ENCODE measurements at regions not wholly inside any gene's neighbourhood (a gene's known extent, or its start where the extent isn't known, plus 50 kb on each side); places are given as distances from the start of the nearest gene placed in this dataset.
A peak's percentile ranks its signal among the peaks of the same experiment; 100 is the strongest.

DNA sequence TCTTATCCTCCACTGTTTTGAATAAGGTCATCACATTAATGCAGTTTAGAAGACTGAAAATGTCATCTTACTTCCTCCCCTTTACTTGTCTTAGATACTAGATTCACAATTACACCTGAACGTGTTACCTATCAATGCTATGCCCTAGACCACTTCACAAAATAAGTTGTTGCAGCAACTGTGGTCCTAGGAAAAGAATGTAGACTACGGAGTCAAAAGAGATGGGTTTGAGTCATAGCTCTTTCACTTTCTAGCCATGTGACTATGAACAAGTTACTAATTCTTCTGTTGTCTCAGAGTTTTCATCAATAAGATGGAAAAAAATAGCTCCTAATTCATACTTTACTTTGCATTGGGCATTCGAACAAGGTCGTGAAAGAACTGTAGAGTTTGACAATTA, 164.3 kb upstream of the PREP start:
- peaks cover 25% of the 10 kb centered on the region for H3K4me1 ChIP-seq
- CTCF ChIA-PET, result interaction anchor here (1.0 kb wide), 1 partner anchor 656 kb away, joined by 3 read pairs; no protein-coding TSS in a partner anchor
- H3K4me3 ChIP-seq, result no peak overlapping the region
- DNase-seq (ENCODE audit: low read depth in 1 of 2, low spot score in 1 of 2) (no peak), FAIRE-seq (no peak), ATAC-seq (no peak)
- no peak overlapping the region for H3K4me2 ChIP-seq
- peaks cover 5% of the 10 kb centered on the region; the same call in 1 of the 3 replicates for H3K9me3 ChIP-seq
- peak overlapping the region in 1 of 2 experiments; percentile 27; a peak in 1 of 6 replicates for H3K27ac ChIP-seq
- 94% methylated on average over 4 of the region's 4 CpGs for WGBS (ENCODE audit: missing lambda C conversion rate)
- TF ChIP-seq, protein P1, sequence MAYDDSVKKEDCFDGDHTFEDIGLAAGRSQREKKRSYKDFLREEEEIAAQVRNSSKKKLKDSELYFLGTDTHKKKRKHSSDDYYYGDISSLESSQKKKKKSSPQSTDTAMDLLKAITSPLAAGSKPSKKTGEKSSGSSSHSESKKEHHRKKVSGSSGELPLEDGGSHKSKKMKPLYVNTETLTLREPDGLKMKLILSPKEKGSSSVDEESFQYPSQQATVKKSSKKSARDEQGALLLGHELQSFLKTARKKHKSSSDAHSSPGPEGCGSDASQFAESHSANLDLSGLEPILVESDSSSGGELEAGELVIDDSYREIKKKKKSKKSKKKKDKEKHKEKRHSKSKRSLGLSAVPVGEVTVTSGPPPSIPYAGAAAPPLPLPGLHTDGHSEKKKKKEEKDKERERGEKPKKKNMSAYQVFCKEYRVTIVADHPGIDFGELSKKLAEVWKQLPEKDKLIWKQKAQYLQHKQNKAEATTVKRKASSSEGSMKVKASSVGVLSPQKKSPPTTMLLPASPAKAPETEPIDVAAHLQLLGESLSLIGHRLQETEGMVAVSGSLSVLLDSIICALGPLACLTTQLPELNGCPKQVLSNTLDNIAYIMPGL (CRISPR knock-in tag; IDR thresholded peaks at IDR 0.05; ENCODE audit: borderline replicate concordance), result no peak
- TF ChIP-seq, protein P2, sequence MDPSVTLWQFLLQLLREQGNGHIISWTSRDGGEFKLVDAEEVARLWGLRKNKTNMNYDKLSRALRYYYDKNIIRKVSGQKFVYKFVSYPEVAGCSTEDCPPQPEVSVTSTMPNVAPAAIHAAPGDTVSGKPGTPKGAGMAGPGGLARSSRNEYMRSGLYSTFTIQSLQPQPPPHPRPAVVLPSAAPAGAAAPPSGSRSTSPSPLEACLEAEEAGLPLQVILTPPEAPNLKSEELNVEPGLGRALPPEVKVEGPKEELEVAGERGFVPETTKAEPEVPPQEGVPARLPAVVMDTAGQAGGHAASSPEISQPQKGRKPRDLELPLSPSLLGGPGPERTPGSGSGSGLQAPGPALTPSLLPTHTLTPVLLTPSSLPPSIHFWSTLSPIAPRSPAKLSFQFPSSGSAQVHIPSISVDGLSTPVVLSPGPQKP (IDR thresholded peaks at IDR 0.05; ENCODE audit: low read depth, low read length), result no peak
- TF ChIP-seq RFX5 (IDR thresholded peaks at IDR 0.05) (no peak), TFCP2L1 (CRISPR knock-in tag; IDR thresholded peaks at IDR 0.05) (no peak), NPAS2 (CRISPR knock-in tag; IDR thresholded peaks at IDR 0.05; ENCODE audit: borderline replicate concordance) (no peak), ZFP36 (IDR thresholded peaks at IDR 0.05; ENCODE audit: borderline replicate concordance, partially characterized antibody) (no peak), HOXB13 (CRISPR knock-in tag; IDR thresholded peaks at IDR 0.05; ENCODE audit: low read depth) (no peak), MAFK (IDR thresholded peaks at IDR 0.05; ENCODE audit: partially characterized antibody) (no peak), RARB (CRISPR knock-in tag; IDR thresholded peaks at IDR 0.05) (no peak), ZC3H11A (IDR thresholded peaks at IDR 0.05) (no peak), FOSL2 (IDR thresholded peaks at IDR 0.05) (no peak), FOSL2 (CRISPR knock-in tag; IDR thresholded peaks at IDR 0.05) (no peak)
- TF ChIP-seq, protein P3, sequence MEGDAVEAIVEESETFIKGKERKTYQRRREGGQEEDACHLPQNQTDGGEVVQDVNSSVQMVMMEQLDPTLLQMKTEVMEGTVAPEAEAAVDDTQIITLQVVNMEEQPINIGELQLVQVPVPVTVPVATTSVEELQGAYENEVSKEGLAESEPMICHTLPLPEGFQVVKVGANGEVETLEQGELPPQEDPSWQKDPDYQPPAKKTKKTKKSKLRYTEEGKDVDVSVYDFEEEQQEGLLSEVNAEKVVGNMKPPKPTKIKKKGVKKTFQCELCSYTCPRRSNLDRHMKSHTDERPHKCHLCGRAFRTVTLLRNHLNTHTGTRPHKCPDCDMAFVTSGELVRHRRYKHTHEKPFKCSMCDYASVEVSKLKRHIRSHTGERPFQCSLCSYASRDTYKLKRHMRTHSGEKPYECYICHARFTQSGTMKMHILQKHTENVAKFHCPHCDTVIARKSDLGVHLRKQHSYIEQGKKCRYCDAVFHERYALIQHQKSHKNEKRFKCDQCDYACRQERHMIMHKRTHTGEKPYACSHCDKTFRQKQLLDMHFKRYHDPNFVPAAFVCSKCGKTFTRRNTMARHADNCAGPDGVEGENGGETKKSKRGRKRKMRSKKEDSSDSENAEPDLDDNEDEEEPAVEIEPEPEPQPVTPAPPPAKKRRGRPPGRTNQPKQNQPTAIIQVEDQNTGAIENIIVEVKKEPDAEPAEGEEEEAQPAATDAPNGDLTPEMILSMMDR (IDR thresholded peaks at IDR 0.05), result no peak
- POLR2A ChIA-PET, result no interaction called here

DNA sequence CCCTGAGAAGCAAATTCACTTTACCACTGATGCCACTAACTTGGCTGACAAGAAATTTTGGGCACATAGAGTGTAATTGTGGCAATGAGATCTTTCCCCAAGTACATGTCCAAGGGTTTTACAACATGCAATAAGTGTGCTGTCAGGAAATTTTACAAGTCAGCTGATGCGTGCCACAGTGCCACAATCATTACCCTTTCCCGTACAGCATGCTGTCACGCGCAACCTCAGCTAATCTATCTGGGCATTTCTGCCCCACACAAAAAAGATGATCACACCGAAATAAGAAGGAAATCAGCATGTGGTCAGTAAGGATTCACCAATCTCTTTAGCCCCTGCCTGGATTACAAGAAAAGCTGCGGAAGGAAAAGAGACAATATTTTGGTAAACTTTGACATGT, 163.6 kb upstream of the PREP start:
- WGBS (ENCODE audit: missing lambda C conversion rate), result over 99% methylated on average over 6 of the region's 6 CpGs
- Histone ChIP-seq H3K4me2 (no peak overlapping the region), H3K4me3 (no peak overlapping the region), H3K27ac (no peak overlapping the region), H3K9me3 (peaks cover 5% of the 10 kb centered on the region; the same call in 1 of the 3 replicates), H3K4me1 (peaks cover 25% of the 10 kb centered on the region)
- TF ChIP-seq EP300 (IDR thresholded peaks at IDR 0.05), result no peak
- TF ChIP-seq, protein P4, sequence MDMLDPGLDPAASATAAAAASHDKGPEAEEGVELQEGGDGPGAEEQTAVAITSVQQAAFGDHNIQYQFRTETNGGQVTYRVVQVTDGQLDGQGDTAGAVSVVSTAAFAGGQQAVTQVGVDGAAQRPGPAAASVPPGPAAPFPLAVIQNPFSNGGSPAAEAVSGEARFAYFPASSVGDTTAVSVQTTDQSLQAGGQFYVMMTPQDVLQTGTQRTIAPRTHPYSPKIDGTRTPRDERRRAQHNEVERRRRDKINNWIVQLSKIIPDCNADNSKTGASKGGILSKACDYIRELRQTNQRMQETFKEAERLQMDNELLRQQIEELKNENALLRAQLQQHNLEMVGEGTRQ (IDR thresholded peaks at IDR 0.05), result no peak
- TF ChIP-seq SMC3 (IDR thresholded peaks at IDR 0.05), result no peak
- TF ChIP-seq, protein P5, sequence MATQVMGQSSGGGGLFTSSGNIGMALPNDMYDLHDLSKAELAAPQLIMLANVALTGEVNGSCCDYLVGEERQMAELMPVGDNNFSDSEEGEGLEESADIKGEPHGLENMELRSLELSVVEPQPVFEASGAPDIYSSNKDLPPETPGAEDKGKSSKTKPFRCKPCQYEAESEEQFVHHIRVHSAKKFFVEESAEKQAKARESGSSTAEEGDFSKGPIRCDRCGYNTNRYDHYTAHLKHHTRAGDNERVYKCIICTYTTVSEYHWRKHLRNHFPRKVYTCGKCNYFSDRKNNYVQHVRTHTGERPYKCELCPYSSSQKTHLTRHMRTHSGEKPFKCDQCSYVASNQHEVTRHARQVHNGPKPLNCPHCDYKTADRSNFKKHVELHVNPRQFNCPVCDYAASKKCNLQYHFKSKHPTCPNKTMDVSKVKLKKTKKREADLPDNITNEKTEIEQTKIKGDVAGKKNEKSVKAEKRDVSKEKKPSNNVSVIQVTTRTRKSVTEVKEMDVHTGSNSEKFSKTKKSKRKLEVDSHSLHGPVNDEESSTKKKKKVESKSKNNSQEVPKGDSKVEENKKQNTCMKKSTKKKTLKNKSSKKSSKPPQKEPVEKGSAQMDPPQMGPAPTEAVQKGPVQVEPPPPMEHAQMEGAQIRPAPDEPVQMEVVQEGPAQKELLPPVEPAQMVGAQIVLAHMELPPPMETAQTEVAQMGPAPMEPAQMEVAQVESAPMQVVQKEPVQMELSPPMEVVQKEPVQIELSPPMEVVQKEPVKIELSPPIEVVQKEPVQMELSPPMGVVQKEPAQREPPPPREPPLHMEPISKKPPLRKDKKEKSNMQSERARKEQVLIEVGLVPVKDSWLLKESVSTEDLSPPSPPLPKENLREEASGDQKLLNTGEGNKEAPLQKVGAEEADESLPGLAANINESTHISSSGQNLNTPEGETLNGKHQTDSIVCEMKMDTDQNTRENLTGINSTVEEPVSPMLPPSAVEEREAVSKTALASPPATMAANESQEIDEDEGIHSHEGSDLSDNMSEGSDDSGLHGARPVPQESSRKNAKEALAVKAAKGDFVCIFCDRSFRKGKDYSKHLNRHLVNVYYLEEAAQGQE (IDR thresholded peaks at IDR 0.05), result no peak
- TF ChIP-seq, protein P2 (IDR thresholded peaks at IDR 0.05; ENCODE audit: low read depth, low read length), result no peak
- TF ChIP-seq, protein P6, sequence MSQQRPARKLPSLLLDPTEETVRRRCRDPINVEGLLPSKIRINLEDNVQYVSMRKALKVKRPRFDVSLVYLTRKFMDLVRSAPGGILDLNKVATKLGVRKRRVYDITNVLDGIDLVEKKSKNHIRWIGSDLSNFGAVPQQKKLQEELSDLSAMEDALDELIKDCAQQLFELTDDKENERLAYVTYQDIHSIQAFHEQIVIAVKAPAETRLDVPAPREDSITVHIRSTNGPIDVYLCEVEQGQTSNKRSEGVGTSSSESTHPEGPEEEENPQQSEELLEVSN (IDR thresholded peaks at IDR 0.05; ENCODE audit: borderline replicate concordance, low read depth), result no peak
- no peak for TF ChIP-seq ZNF302 (CRISPR knock-in tag; IDR thresholded peaks at IDR 0.05)
- no peak for TF ChIP-seq RCOR1 (IDR thresholded peaks at IDR 0.05; ENCODE audit: low read depth, low read length)
- TF ChIP-seq TP53 (CRISPR knock-in tag; IDR thresholded peaks at IDR 0.05), result no peak
- DNase-seq (ENCODE audit: low read depth in 1 of 2, low spot score in 1 of 2), result no peak
- no peak for ATAC-seq
- ChIA-PET CTCF (interaction anchor here (1.0 kb wide), 1 partner anchor 657 kb away, joined by 3 read pairs; no protein-coding TSS in a partner anchor), POLR2A (no interaction called here)
- no peak for FAIRE-seq
